Heart left ventricle (tissue), 13 donors: ENCODE measurements at regions not wholly inside any gene's neighbourhood (a gene's known extent, or its start where the extent isn't known, plus 50 kb on each side); places are given as distances from the start of the nearest gene placed in this dataset.

Experiments used
- CTCF ChIP-seq, 12 donors: fragments of 200-600 bp; sonication (generic) in 4 of 12; IDR thresholded peaks; one replicate each; pipeline versions ENCODE4 v1.5.0 to v1.8.0; 2018 to 2022; ENCODE audit warnings: antibody characterized with exemption in 12 of 12, mild to moderate bottlenecking in 5 of 12
- POLR2A ChIP-seq, 2 donors: fragments of 450-650 bp; IDR thresholded peaks; one replicate each; pipeline ENCODE4 v1.6.1; 2017; ENCODE audit warnings: antibody characterized with exemption in 2 of 2, mild to moderate bottlenecking in 2 of 2, moderate library complexity in 2 of 2
- donor health status: ischemic (EF 13 %, LVEDD 7.1; RV severe dilation, severe dysfunction).
- donor health status: DM: no; HTN: yes; CAD: no.
- donor health status: DM: no; HTN: no; CAD: no.
- donor health status: ischemic (EF 25% LVEDD 6.9; RV normal size, moderate dysfunction).
- donor health status: ischemic (EF 25% LVEDD 5.7; RV mildly dilated, moderate dysfunction).
- donor health status: ischemic (EF 35%, LVEDD 5.7; RV mildly dilated, moderate dysfunction).
- donor health status: nonischemic (EF 11% LVEDD 7.7; RV severe dilation, severe dysfunction).
- donor health status: DM: yes; HTN: yes; CAD: no.
- donor health status: PGD.
- donor health status: ischemic (EF 29% LVEDD 5.4; RV normal size, mild dysfunction).
- donor health status: nonischemic (EF 23%, LVEDD 6.1; RV moderate dilation, normal function).

- TF ChIP-seq CTCF (IDR thresholded peaks at IDR 0.05) (no peak), POLR2A (IDR thresholded peaks at IDR 0.05) (no peak)
These were observed 200.9 kb upstream of the CHRM2 start for GRCh38 chr7:136667584-136667983.
